Endothelial cell of umbilical vein (primary cell): ENCODE measurements at regions not wholly inside any gene's neighbourhood (a gene's known extent, or its start where the extent isn't known, plus 50 kb on each side); places are given as distances from the start of the nearest gene placed in this dataset.

ENCODE experiments used
- BruUV-seq: library from RNA; stranded (reverse); fragments of 400-500 nt; replicated peaks from 2 replicates; lab custom pipeline; 2021; lab: Mats Ljungman, UMichigan
- CTCF ChIA-PET: fragments of 300-600, 350-600 bp; sonication (Branson Sonifier 250); formaldehyde crosslinking; loops from one replicate; lab custom pipeline; 2021; ENCODE audit warnings: antibody characterized with exemption, inconsistent platforms; lab: Charles Lee
- POLR2A ChIA-PET: fragments of 300-600, 350-600 bp; sonication (Branson Sonifier 250); formaldehyde crosslinking; loops from one replicate; lab custom pipeline; 2021; ENCODE audit warnings: antibody characterized with exemption, inconsistent platforms; lab: Charles Lee
- DNase-seq: peaks from one replicate; pipeline ENCODE4 v3.0.0-alpha.2; 2011; ENCODE audit warnings: low read depth, low spot score
- FAIRE-seq: peaks from 2 replicates; lab custom pipeline; 2011; peaks lifted over from hg19 to GRCh38; lab: Jason Lieb, UNC
- H2AFZ ChIP-seq: 2 replicates; pipeline ENCODE4 v1.6.0; 2012; ENCODE audit warnings: low read depth, low read length, control low read depth, inconsistent platforms
- H3K27ac ChIP-seq: 2 replicates; pipeline ENCODE4 v1.5.1; 2011; ENCODE audit warnings: low read depth, mild to moderate bottlenecking, control low read depth, low read length, moderate library complexity; ENCODE audit not compliant: insufficient read depth
- H3K27me3 ChIP-seq, 2 experiments: 2 replicates each; pipeline versions ENCODE4 v1.6.0 to v1.6.1; 2011; ENCODE audit warnings: low read length in 2 of 2, mixed read lengths in 1 of 2; ENCODE audit not compliant: control insufficient read depth in 2 of 2, insufficient read depth in 2 of 2
- H3K36me3 ChIP-seq, 2 experiments: 2 replicates in 1 of 2; 3 replicates in 1 of 2; pipeline ENCODE4 v1.5.1; 2011; ENCODE audit warnings: low read length in 2 of 2, mild to moderate bottlenecking in 1 of 2, moderate library complexity in 1 of 2; ENCODE audit not compliant: control insufficient read depth in 2 of 2, insufficient read depth in 2 of 2; ENCODE audit errors: extremely low read depth in 1 of 2
- H3K4me1 ChIP-seq: 3 replicates; pipeline ENCODE4 v1.5.1; 2011; ENCODE audit warnings: mild to moderate bottlenecking, low read length; ENCODE audit not compliant: control insufficient read depth, insufficient read depth; ENCODE audit errors: extremely low read depth
- H3K4me2 ChIP-seq: 2 replicates; pipeline ENCODE4 v1.6.1; 2011; ENCODE audit warnings: low read length, control low read depth, mixed read lengths; ENCODE audit not compliant: insufficient read depth
- H3K4me3 ChIP-seq, 3 experiments: fragments of 200-600 bp in 1 of 3; sonication (generic), shearing (Covaris generic) in 1 of 3; replicated peaks in 1 of 3; 2 replicates each; pipeline ENCODE4 v1.5.1; 2011 to 2016; ENCODE audit warnings: control low read depth in 3 of 3, low read length in 3 of 3, mild to moderate bottlenecking in 2 of 3, inconsistent platforms in 1 of 3, low read depth in 1 of 3, moderate library complexity in 1 of 3; ENCODE audit not compliant: insufficient read depth in 1 of 3
- H3K79me2 ChIP-seq: 2 replicates; pipeline ENCODE4 v1.6.0; 2012; ENCODE audit warnings: low read length, inconsistent platforms; ENCODE audit not compliant: control insufficient read depth, insufficient read depth
- H3K9ac ChIP-seq: replicated peaks from 2 replicates; pipeline ENCODE3; 2011; ENCODE audit warnings: low read length, control low read depth; ENCODE audit not compliant: insufficient read depth; ENCODE audit errors: extremely low read depth
- H3K9me1 ChIP-seq: replicated peaks from 3 replicates; pipeline ENCODE4 v1.6.0; 2011; ENCODE audit warnings: mild to moderate bottlenecking, low read length; ENCODE audit not compliant: control insufficient read depth, insufficient read depth; ENCODE audit errors: extremely low read depth
- H3K9me3 ChIP-seq: replicated peaks from 2 replicates; pipeline ENCODE4 v1.5.1; 2012; ENCODE audit warnings: low read length, inconsistent platforms; ENCODE audit not compliant: control insufficient read depth, insufficient read depth
- H4K20me1 ChIP-seq: replicated peaks from 2 replicates; pipeline ENCODE3; 2011; ENCODE audit warnings: mild to moderate bottlenecking, low read length; ENCODE audit not compliant: control insufficient read depth, insufficient read depth; ENCODE audit errors: extremely low read depth
- CTCF ChIP-seq, 2 donors: IDR thresholded peaks; 1 replicate in 1 of 2; 2 replicates in 1 of 2; pipeline ENCODE4 v1.5.1; 2011; ENCODE audit warnings: low read length in 2 of 2, mild to moderate bottlenecking in 2 of 2, moderate library complexity in 2 of 2, control low read depth in 1 of 2, inconsistent platforms in 1 of 2, low read depth in 1 of 2; ENCODE audit not compliant: insufficient read depth in 1 of 2; ENCODE audit errors: extremely low read depth in 1 of 2
- EZH2 ChIP-seq: IDR thresholded peaks from 2 replicates; pipeline ENCODE4 v1.6.1; 2012; ENCODE audit warnings: borderline replicate concordance, low read depth, mild to moderate bottlenecking, moderate library complexity, low read length, inconsistent platforms; ENCODE audit not compliant: severe bottlenecking
- FOS ChIP-seq: IDR thresholded peaks from 2 replicates; pipeline ENCODE4 v1.6.1; 2011; ENCODE audit warnings: mild to moderate bottlenecking, low read length, moderate library complexity, borderline replicate concordance; ENCODE audit not compliant: insufficient read depth
- GATA2 ChIP-seq: IDR thresholded peaks from 2 replicates; pipeline ENCODE4 v1.7.0; 2011; ENCODE audit warnings: low read depth, mild to moderate bottlenecking, moderate library complexity, mixed read lengths, low read length; ENCODE audit not compliant: insufficient read length, insufficient read depth
- JUN ChIP-seq: IDR thresholded peaks from 2 replicates; pipeline ENCODE4 v1.6.1; 2011; ENCODE audit warnings: borderline replicate concordance, low read depth; ENCODE audit not compliant: insufficient read length, insufficient read depth
- MAX ChIP-seq: IDR thresholded peaks from 2 replicates; pipeline ENCODE4 v1.6.1; 2011; ENCODE audit not compliant: insufficient read depth, insufficient read length
- MYC ChIP-seq: IDR thresholded peaks from one replicate; pipeline ENCODE4 v1.6.1; 2011; ENCODE audit warnings: mild to moderate bottlenecking, low read depth, low read length
- POLR2A ChIP-seq: IDR thresholded peaks from 2 replicates; pipeline ENCODE4 v1.6.1; 2012; ENCODE audit warnings: low read depth, mild to moderate bottlenecking, control low read depth, low read length
- POLR2AphosphoS5 ChIP-seq: IDR thresholded peaks from 2 replicates; pipeline ENCODE4 v1.6.1; 2012; ENCODE audit warnings: low read depth, mild to moderate bottlenecking, control low read depth, low read length, moderate library complexity; ENCODE audit not compliant: insufficient read depth
- dilution Hi-C: fragments of 300-500 bp; cut with MboI; formaldehyde crosslinking; loops from one replicate; pipeline ENCODE4 v1.15.0; 2019; ENCODE audit warnings: low sequenced_read_pairs; ENCODE audit not compliant: extremely low pct_ligation_motif_present
- intact Hi-C: fragments of 100-400 bp; cut with micrococcal nuclease; formaldehyde crosslinking; loops from one replicate; pipeline ENCODE4 v1.10.0; 2022

GRCh38 chr12:60266381-60266852 is 670.6 kb downstream of the SLC16A7 start:
- intact Hi-C loops: loop anchor here (1.0 kb wide), 1 partner anchor 13 kb away; no protein-coding TSS in a partner anchor
- H3K4me2 ChIP-seq: peak overlapping the region; percentile 55
- BruUV-seq: no TSS peak

More at GRCh38 chr12:60266381-60266852, 670.6 kb downstream of the SLC16A7 start:
- CTCF ChIA-PET: interaction anchor here (1.0 to 3.1 kb wide), 5 partner anchors 9 to 228 kb away, joined by 4 to 21 read pairs (median 7); no protein-coding TSS in a partner anchor
- dilution Hi-C loops: no loop called here
- Histone ChIP-seq H3K4me3 (no peak overlapping the region), H4K20me1 (no peaks in the 10 kb centered on the region), H3K36me3 (no peaks in the 10 kb centered on the region), H3K9me1 (no peaks in the 10 kb centered on the region), H3K4me1 (peaks cover 16% of the 10 kb centered on the region), H2AFZ (peak overlapping the region; percentile 38), H3K9me3 (no peaks in the 10 kb centered on the region), H3K27me3 (no peaks in the 10 kb centered on the region), H3K27ac (peak overlapping the region; percentile 7), H3K79me2 (no peaks in the 10 kb centered on the region), H3K9ac (no peak overlapping the region)
- POLR2A ChIA-PET: no interaction called here
- TF ChIP-seq POLR2AphosphoS5 (no peak), EZH2 (no peak), MAX (no peak), GATA2 (peak; percentile 49), MYC (no peak), FOS (peak; percentile 88), JUN (peak; percentile 62), POLR2A (no peak), CTCF (IDR thresholded peaks at IDR 0.05; ENCODE audit: extremely low read depth in 1 of 2, insufficient read depth in 1 of 2, low read depth in 1 of 2, low read length in 2 of 2) (no peak)
- peak; percentile 69 for DNase-seq
- peak; percentile 83 for FAIRE-seq
